ENCODE measurements at regions not wholly inside any gene's neighbourhood (a gene's known extent, or its start where the extent isn't known, plus 50 kb on each side); places are given as distances from the start of the nearest gene placed in this dataset.

GRCh38 chr5:10123254-10123989, 126.3 kb downstream of the ATPSCKMT start (continued):
- no peak for TF ChIP-seq ZNF274 (IDR thresholded peaks at IDR 0.05; ENCODE audit: low read depth, low read length)
- TF ChIP-seq REST (IDR thresholded peaks at IDR 0.05; ENCODE audit: low read depth), result no peak
- no peak for TF ChIP-seq SIN3A (IDR thresholded peaks at IDR 0.05; ENCODE audit: low read depth)
- no peak for TF ChIP-seq ATF3 (IDR thresholded peaks at IDR 0.05)

- Histone ChIP-seq H3K4me1 (ENCODE audit: control insufficient read depth in 1 of 2, insufficient read depth in 2 of 2, low read length in 2 of 2) (no peaks in the 10 kb centered on the region), H3K27me3 (ENCODE audit: insufficient read depth, low read length) (no peaks in the 10 kb centered on the region), H3K79me2 (ENCODE audit: insufficient read depth, low read length) (no peaks in the 10 kb centered on the region), H3K4me2 (ENCODE audit: low read length) (no peak overlapping the region), H3K9me3 (ENCODE audit: control insufficient read depth in 1 of 2, insufficient read depth in 1 of 2, low read depth in 1 of 2, low read length in 2 of 2) (no peaks in the 10 kb centered on the region), H3K27ac (ENCODE audit: low read depth, low read length) (no peak overlapping the region), H3K36me3 (ENCODE audit: control insufficient read depth in 1 of 2, insufficient read depth in 2 of 2, low read length in 2 of 2) (no peaks in the 10 kb centered on the region), H2AFZ (ENCODE audit: low read depth, low read length, poor library complexity, severe bottlenecking) (no peak overlapping the region), H3K4me3 (replicated peaks in 1 of 2; ENCODE audit: low read depth in 1 of 2, low read length in 2 of 2) (no peak overlapping the region), H3K9me2 (ENCODE audit: insufficient read depth) (no peaks in the 10 kb centered on the region), H4K20me1 (ENCODE audit: insufficient read depth) (no peaks in the 10 kb centered on the region), H3K9ac (ENCODE audit: low read length) (no peak overlapping the region)
- intact Hi-C loops (cut with micrococcal nuclease), result no loop called here
- ChIA-PET POLR2A (no interaction called here), CTCF (no interaction called here), RAD21 (ENCODE audit: low non-redundant PET in 1 of 2, low total read pairs in 2 of 2, uncharacterized antibody in 2 of 2, unreplicated experiment in 2 of 2) (no interaction called here)
- no TSS peak for BruUV-seq (replicated peaks)
- ATAC-seq (no peak), DNase-seq (ENCODE audit: low read depth, low spot score) (no peak)
- TF ChIP-seq RAD21 (IDR thresholded peaks at IDR 0.05; ENCODE audit: low read depth), result no peak
- TF ChIP-seq FOSL1 (IDR thresholded peaks at IDR 0.05; ENCODE audit: low read depth), result no peak
- TF ChIP-seq POLR2AphosphoS5 (IDR thresholded peaks at IDR 0.05; ENCODE audit: low read depth, low read length), result no peak
- TF ChIP-seq SRF (IDR thresholded peaks at IDR 0.05; ENCODE audit: low read depth), result no peak
- TF ChIP-seq ELF1 (IDR thresholded peaks at IDR 0.05; ENCODE audit: borderline replicate concordance, low read depth), result no peak
Measured at GRCh38 chr5:10122076-10122726, 127.5 kb downstream of the ATPSCKMT start.
